Endothelial cell of umbilical vein (primary cell): ENCODE measurements at regions not wholly inside any gene's neighbourhood (a gene's known extent, or its start where the extent isn't known, plus 50 kb on each side); places are given as distances from the start of the nearest gene placed in this dataset.

ENCODE experiments used
- BruUV-seq: library from RNA; stranded (reverse); fragments of 400-500 nt; replicated peaks from 2 replicates; lab custom pipeline; 2021; lab: Mats Ljungman, UMichigan
- CTCF ChIA-PET: fragments of 300-600, 350-600 bp; sonication (Branson Sonifier 250); formaldehyde crosslinking; loops from one replicate; lab custom pipeline; 2021; ENCODE audit warnings: antibody characterized with exemption, inconsistent platforms; lab: Charles Lee
- POLR2A ChIA-PET: fragments of 300-600, 350-600 bp; sonication (Branson Sonifier 250); formaldehyde crosslinking; loops from one replicate; lab custom pipeline; 2021; ENCODE audit warnings: antibody characterized with exemption, inconsistent platforms; lab: Charles Lee
- DNase-seq: peaks from one replicate; pipeline ENCODE4 v3.0.0-alpha.2; 2011; ENCODE audit warnings: low read depth, low spot score
- FAIRE-seq: peaks from 2 replicates; lab custom pipeline; 2011; peaks lifted over from hg19 to GRCh38; lab: Jason Lieb, UNC
- H2AFZ ChIP-seq: 2 replicates; pipeline ENCODE4 v1.6.0; 2012; ENCODE audit warnings: low read depth, low read length, control low read depth, inconsistent platforms
- H3K27ac ChIP-seq: 2 replicates; pipeline ENCODE4 v1.5.1; 2011; ENCODE audit warnings: low read depth, mild to moderate bottlenecking, control low read depth, low read length, moderate library complexity; ENCODE audit not compliant: insufficient read depth
- H3K27me3 ChIP-seq, 2 experiments: 2 replicates each; pipeline versions ENCODE4 v1.6.0 to v1.6.1; 2011; ENCODE audit warnings: low read length in 2 of 2, mixed read lengths in 1 of 2; ENCODE audit not compliant: control insufficient read depth in 2 of 2, insufficient read depth in 2 of 2
- H3K36me3 ChIP-seq, 2 experiments: 2 replicates in 1 of 2; 3 replicates in 1 of 2; pipeline ENCODE4 v1.5.1; 2011; ENCODE audit warnings: low read length in 2 of 2, mild to moderate bottlenecking in 1 of 2, moderate library complexity in 1 of 2; ENCODE audit not compliant: control insufficient read depth in 2 of 2, insufficient read depth in 2 of 2; ENCODE audit errors: extremely low read depth in 1 of 2
- H3K4me1 ChIP-seq: 3 replicates; pipeline ENCODE4 v1.5.1; 2011; ENCODE audit warnings: mild to moderate bottlenecking, low read length; ENCODE audit not compliant: control insufficient read depth, insufficient read depth; ENCODE audit errors: extremely low read depth
- H3K4me2 ChIP-seq: 2 replicates; pipeline ENCODE4 v1.6.1; 2011; ENCODE audit warnings: low read length, control low read depth, mixed read lengths; ENCODE audit not compliant: insufficient read depth
- H3K4me3 ChIP-seq, 3 experiments: fragments of 200-600 bp in 1 of 3; sonication (generic), shearing (Covaris generic) in 1 of 3; replicated peaks in 1 of 3; 2 replicates each; pipeline ENCODE4 v1.5.1; 2011 to 2016; ENCODE audit warnings: control low read depth in 3 of 3, low read length in 3 of 3, mild to moderate bottlenecking in 2 of 3, inconsistent platforms in 1 of 3, low read depth in 1 of 3, moderate library complexity in 1 of 3; ENCODE audit not compliant: insufficient read depth in 1 of 3
- H3K79me2 ChIP-seq: 2 replicates; pipeline ENCODE4 v1.6.0; 2012; ENCODE audit warnings: low read length, inconsistent platforms; ENCODE audit not compliant: control insufficient read depth, insufficient read depth
- H3K9ac ChIP-seq: replicated peaks from 2 replicates; pipeline ENCODE3; 2011; ENCODE audit warnings: low read length, control low read depth; ENCODE audit not compliant: insufficient read depth; ENCODE audit errors: extremely low read depth
- H3K9me1 ChIP-seq: replicated peaks from 3 replicates; pipeline ENCODE4 v1.6.0; 2011; ENCODE audit warnings: mild to moderate bottlenecking, low read length; ENCODE audit not compliant: control insufficient read depth, insufficient read depth; ENCODE audit errors: extremely low read depth
- H3K9me3 ChIP-seq: replicated peaks from 2 replicates; pipeline ENCODE4 v1.5.1; 2012; ENCODE audit warnings: low read length, inconsistent platforms; ENCODE audit not compliant: control insufficient read depth, insufficient read depth
- H4K20me1 ChIP-seq: replicated peaks from 2 replicates; pipeline ENCODE3; 2011; ENCODE audit warnings: mild to moderate bottlenecking, low read length; ENCODE audit not compliant: control insufficient read depth, insufficient read depth; ENCODE audit errors: extremely low read depth
- EZH2 ChIP-seq: IDR thresholded peaks from 2 replicates; pipeline ENCODE4 v1.6.1; 2012; ENCODE audit warnings: borderline replicate concordance, low read depth, mild to moderate bottlenecking, moderate library complexity, low read length, inconsistent platforms; ENCODE audit not compliant: severe bottlenecking
- FOS ChIP-seq: IDR thresholded peaks from 2 replicates; pipeline ENCODE4 v1.6.1; 2011; ENCODE audit warnings: mild to moderate bottlenecking, low read length, moderate library complexity, borderline replicate concordance; ENCODE audit not compliant: insufficient read depth
- GATA2 ChIP-seq: IDR thresholded peaks from 2 replicates; pipeline ENCODE4 v1.7.0; 2011; ENCODE audit warnings: low read depth, mild to moderate bottlenecking, moderate library complexity, mixed read lengths, low read length; ENCODE audit not compliant: insufficient read length, insufficient read depth
- JUN ChIP-seq: IDR thresholded peaks from 2 replicates; pipeline ENCODE4 v1.6.1; 2011; ENCODE audit warnings: borderline replicate concordance, low read depth; ENCODE audit not compliant: insufficient read length, insufficient read depth
- MAX ChIP-seq: IDR thresholded peaks from 2 replicates; pipeline ENCODE4 v1.6.1; 2011; ENCODE audit not compliant: insufficient read depth, insufficient read length
- MYC ChIP-seq: IDR thresholded peaks from one replicate; pipeline ENCODE4 v1.6.1; 2011; ENCODE audit warnings: mild to moderate bottlenecking, low read depth, low read length
- POLR2A ChIP-seq: IDR thresholded peaks from 2 replicates; pipeline ENCODE4 v1.6.1; 2012; ENCODE audit warnings: low read depth, mild to moderate bottlenecking, control low read depth, low read length
- POLR2AphosphoS5 ChIP-seq: IDR thresholded peaks from 2 replicates; pipeline ENCODE4 v1.6.1; 2012; ENCODE audit warnings: low read depth, mild to moderate bottlenecking, control low read depth, low read length, moderate library complexity; ENCODE audit not compliant: insufficient read depth
- dilution Hi-C: fragments of 300-500 bp; cut with MboI; formaldehyde crosslinking; loops from one replicate; pipeline ENCODE4 v1.15.0; 2019; ENCODE audit warnings: low sequenced_read_pairs; ENCODE audit not compliant: extremely low pct_ligation_motif_present
- intact Hi-C: fragments of 100-400 bp; cut with micrococcal nuclease; formaldehyde crosslinking; loops from one replicate; pipeline ENCODE4 v1.10.0; 2022
- TF ChIP-seq, protein P1 (sequence below), 2 donors: IDR thresholded peaks; 1 replicate in 1 of 2; 2 replicates in 1 of 2; pipeline ENCODE4 v1.5.1; 2011; ENCODE audit warnings: low read length in 2 of 2, mild to moderate bottlenecking in 2 of 2, moderate library complexity in 2 of 2, control low read depth in 1 of 2, inconsistent platforms in 1 of 2, low read depth in 1 of 2; ENCODE audit not compliant: insufficient read depth in 1 of 2; ENCODE audit errors: extremely low read depth in 1 of 2

- dilution Hi-C loops (no loop called here), intact Hi-C loops (no loop called here)
- Histone ChIP-seq H3K79me2 (no peaks in the 10 kb centered on the region), H3K4me2 (no peak overlapping the region), H3K36me3 (no peaks in the 10 kb centered on the region), H3K4me1 (no peaks in the 10 kb centered on the region), H3K4me3 (no peak overlapping the region), H3K27me3 (no peaks in the 10 kb centered on the region), H3K9ac (no peak overlapping the region), H3K9me3 (no peaks in the 10 kb centered on the region), H3K9me1 (no peaks in the 10 kb centered on the region), H3K27ac (no peak overlapping the region), H2AFZ (no peak overlapping the region), H4K20me1 (no peaks in the 10 kb centered on the region)
- FAIRE-seq: no peak
- BruUV-seq: no TSS peak
- TF ChIP-seq, protein P1, sequence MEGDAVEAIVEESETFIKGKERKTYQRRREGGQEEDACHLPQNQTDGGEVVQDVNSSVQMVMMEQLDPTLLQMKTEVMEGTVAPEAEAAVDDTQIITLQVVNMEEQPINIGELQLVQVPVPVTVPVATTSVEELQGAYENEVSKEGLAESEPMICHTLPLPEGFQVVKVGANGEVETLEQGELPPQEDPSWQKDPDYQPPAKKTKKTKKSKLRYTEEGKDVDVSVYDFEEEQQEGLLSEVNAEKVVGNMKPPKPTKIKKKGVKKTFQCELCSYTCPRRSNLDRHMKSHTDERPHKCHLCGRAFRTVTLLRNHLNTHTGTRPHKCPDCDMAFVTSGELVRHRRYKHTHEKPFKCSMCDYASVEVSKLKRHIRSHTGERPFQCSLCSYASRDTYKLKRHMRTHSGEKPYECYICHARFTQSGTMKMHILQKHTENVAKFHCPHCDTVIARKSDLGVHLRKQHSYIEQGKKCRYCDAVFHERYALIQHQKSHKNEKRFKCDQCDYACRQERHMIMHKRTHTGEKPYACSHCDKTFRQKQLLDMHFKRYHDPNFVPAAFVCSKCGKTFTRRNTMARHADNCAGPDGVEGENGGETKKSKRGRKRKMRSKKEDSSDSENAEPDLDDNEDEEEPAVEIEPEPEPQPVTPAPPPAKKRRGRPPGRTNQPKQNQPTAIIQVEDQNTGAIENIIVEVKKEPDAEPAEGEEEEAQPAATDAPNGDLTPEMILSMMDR (IDR thresholded peaks at IDR 0.05; ENCODE audit: extremely low read depth in 1 of 2, insufficient read depth in 1 of 2, low read depth in 1 of 2, low read length in 2 of 2): no peak
- TF ChIP-seq MAX (no peak), POLR2AphosphoS5 (no peak), FOS (no peak), POLR2A (no peak), GATA2 (no peak), MYC (no peak), EZH2 (no peak), JUN (no peak)
- POLR2A ChIA-PET: no interaction called here
- CTCF ChIA-PET: interaction anchor here (0.7 kb wide), 1 partner anchor 10 kb away, joined by 4 read pairs; no protein-coding TSS in a partner anchor
- no peak for DNase-seq
These were observed 1577.2 kb upstream of the LRRTM3 start for GRCh38 chr10:65348637-65349036.
